DND-41 (cell line): ENCODE measurements at regions not wholly inside any gene's neighbourhood (a gene's known extent, or its start where the extent isn't known, plus 50 kb on each side); places are given as distances from the start of the nearest gene placed in this dataset.

ENCODE experiments used
- CTCF ChIP-seq: IDR thresholded peaks from 2 replicates; pipeline ENCODE4 v1.5.1; 2012; ENCODE audit warnings: borderline replicate concordance, low read length, moderate library complexity, mild to moderate bottlenecking; ENCODE audit not compliant: poor library complexity, severe bottlenecking; ENCODE audit errors: extremely low read depth
- EZH2 ChIP-seq: IDR thresholded peaks from 3 replicates; pipeline ENCODE4 v1.6.1; 2012; ENCODE audit warnings: borderline replicate concordance, low read depth, mild to moderate bottlenecking, moderate library complexity, low read length, inconsistent platforms; ENCODE audit not compliant: severe bottlenecking

GRCh38 chr2:16746329-16746728 is 80.7 kb upstream of the CYRIA start:
- TF ChIP-seq CTCF (no peak), EZH2 (no peak)
